Skin of body (tissue), 1 donor: ENCODE measurements at regions not wholly inside any gene's neighbourhood (a gene's known extent, or its start where the extent isn't known, plus 50 kb on each side); places are given as distances from the start of the nearest gene placed in this dataset.

Source experiments
- DNase-seq: peaks from one replicate; lab custom pipeline; 2025; lab: John Stamatoyannopoulos, UW

DNA sequence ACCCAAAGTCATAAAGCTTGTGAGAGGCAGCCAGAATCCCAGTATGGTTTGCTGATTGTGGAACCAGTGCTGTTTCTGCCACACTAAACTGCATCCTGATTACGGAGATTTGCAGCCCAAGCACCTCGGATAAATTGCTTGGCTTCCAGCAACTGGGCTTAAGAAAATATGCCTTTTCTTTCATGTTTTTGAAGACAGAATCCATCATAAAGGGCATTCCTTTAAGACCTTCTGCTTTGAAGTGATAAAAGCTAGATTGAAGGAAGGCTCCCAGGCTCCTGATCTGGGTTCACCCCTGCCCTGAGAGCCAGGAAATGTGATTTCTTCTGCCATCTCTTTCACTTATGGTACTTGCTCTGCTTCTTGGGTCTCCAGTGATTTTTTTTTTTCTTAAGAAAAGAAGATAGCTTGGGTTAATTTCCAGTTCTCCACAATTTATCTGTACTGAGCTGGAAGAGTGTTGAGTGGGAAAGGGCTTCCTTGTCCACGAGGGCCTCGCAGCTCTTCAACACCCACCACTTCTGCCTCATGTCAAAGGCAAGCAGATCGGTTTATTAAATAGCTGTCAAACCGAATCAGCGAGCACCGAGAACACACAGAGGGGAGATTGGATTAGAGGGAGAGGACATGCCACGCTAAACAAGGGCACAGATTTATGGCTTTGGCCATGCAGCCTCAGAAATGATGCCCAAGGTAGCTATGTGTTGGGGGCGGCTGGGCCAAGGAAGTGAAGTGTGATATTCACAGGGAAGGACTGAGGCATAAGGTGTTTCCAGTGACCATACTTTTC lies 94.9 kb upstream of the TBX20 start:
- DNase-seq: no peak

DNA sequence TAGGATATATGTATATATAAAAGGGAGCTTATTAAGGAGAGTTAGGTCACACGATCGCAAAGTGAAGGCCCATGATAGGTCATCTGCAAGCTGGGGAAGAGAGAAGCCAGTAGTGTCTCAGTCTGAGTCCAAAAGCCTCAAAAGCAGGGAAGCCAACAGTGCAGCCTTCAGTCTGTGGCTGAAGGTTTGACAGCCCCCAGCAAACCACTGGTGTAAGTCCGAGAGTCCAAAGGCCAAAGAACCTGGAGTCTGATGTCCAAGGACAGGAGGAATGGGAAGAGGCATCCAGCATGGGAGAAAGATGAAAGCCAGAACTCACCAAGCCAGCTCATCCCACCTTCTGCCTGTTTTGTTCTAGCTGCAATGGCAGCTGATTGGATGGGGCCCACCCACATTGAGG lies 88.9 kb upstream of the TBX20 start:
- DNase-seq: no peak

DNA sequence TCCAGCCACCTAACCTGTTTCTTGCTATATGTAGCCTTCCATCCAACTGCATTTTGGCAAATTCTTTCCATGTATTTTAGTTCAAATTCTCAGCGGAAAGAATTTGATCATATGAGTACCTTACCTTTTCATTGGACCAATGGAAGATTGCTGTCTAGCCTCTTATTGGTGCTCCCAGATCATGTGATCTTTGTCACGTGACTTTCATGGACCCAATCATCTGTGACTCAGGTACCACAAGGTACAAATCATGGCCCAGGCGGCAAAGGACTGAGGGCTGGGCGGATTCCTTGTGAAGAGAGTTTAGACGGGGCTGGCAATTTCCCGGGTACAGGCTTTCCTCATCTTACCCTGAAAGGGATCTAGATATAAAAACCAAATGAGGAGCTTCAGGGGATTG lies 85.9 kb upstream of the TBX20 start:
- no peak for DNase-seq

DNA sequence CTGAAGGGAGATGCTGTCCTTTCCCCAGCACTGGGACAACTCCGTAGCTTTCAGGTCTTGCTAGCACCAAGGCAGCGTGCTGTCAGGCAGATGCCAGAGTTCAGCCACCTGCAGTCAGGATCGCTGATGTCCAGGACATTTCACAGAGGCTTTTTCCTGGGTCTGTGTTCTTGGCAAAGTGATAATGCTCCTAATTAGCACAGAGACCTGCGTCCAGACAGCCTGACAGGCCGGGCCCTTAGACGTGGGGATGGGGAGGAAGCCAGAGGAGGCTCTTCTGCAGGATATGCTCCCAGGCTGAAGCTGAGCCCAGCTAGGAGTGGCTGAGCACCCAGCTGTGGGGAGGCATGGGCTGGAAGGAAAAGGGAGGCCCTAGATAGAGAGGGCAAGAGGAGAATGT lies 82.5 kb upstream of the TBX20 start:
- DNase-seq: no peak

DNA sequence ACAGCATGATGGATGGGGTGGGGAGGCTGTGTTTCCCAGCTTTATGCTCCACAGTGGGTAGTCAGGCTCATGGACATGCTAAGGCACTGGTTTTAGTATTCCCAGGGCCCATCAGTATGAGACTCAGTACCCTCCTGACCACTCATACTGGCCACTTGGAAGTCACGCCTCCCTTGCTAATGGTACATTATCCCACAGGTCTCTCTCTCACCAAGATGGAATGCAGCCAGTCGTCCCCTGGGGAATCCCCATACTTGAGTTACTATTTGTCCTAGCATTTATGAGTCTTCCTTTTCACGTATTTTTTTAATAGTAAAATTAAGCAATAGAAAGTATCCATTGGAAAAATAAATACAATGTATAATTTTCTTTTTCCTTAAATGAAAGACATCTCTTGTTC lies 80.6 kb upstream of the TBX20 start:
- DNase-seq: no peak

DNA sequence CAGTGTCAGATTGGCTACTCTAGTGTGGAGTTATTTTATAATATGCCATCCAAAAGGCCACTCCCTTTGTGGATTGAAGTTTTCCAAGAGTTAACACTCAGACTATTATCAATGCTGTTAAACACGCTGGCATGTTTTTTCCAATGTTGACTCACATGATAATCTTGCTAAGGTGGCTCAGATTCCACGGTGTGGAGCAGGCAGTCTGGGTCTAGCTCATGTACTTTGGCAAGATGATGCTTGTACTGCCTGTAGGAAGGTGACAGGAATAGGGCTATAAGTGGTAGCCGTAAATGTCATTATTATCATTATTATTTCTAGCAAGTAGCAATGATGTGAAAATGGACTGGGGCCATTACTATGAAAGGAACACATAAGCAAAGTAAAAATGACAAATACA lies 79.4 kb upstream of the TBX20 start:
- DNase-seq: no peak

DNA sequence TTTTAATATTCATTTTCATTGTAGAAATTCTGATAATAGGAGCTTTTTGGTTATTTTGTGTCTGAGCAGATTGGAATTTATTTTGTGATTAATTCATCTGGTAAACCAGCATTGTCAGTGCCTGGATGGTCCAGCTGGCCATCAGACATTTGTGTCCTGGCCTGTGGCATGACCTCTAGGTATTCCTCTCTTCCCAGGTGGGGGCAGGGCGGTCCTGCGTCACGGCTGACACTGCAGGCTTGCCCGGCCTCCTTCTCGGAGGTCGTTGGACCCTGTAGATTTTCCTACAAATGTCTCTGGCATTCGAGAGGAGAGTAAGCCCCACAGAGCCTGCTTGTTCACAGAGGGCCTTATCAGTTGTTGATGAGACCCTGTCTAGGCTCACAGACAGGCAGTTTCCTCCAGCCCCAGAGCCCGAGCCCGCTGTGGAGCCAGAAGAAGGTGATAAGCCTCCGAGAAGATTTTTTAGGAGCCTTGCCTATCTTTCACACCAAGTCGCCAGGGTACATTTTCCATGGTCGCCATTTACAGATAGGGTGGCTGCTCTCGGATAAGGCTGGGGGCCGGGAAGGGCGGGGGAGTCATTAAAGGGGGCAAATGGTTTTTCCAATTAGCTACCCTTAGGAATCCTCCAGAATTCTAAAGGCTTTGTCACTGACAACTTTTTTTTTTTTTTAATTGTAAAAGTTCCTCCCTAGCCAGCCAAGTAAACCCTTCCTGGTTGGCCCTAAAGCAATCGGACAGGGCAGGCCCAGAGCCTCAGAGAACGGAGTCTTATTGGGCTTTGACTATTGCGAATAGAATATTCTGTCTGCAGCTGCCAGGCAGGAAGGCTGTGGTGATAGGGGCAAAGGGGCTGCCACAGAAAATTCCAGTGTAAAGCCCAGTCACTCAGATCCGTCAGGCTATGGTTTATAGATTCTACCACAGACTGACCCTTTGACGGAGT lies 78.1 kb upstream of the TBX20 start:
- DNase-seq: no peak

DNA sequence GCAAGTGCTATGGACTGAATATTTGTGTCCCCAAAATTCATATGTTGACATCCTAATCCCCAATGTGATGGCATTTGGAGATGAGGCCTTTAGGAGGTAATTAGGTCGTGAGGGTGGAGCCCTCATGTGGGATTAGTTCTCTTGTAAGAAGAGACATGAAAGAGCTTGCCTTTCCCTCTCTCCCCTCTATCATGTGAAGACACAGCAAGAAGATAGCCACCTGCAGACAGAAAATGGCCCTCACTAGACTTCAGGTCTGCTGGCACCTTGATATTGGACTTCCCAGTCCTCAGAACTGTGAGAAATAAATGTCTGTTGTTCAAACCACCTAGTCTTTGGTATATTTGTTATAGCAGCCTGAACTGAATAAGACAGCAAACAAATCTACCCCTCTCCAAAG lies 75.1 kb upstream of the TBX20 start:
- DNase-seq: no peak

DNA sequence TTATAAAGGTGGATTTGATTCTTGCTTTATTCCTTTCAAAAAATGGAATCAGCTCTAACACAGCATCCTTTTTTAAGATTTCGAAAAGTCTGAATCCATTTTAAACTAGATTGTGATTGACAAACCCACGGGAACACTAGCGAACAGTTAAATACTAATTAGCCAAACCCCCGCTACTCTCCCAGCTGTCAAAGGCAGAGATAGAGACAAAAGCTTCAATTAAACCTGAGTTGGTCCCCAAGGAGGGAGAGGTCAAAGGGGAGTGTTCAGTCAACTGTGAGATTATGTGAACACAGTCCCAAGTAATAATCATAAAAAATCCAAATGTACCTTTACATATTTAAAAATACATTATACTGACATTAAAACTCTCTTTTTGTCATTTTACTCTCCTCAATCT lies 65.7 kb upstream of the TBX20 start:
- no peak for DNase-seq

DNA sequence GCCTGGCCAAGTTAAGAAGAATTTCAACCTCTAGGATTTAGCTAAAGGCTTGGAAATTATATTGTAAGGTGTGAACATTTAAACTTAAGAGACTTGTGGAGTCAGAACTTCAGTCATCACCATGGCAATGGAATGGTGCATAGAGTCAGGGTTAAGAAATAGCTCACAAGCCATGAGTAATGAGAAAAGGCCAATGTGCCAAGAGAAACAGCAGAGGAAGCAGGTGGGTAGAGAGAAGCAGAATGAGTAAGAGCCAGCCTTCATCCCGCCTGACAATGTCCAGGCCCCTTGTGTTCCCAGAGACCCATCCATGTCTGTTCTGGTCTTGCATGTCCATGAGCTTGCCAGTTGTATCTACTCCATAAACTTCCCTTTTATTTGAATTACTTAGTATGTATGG lies 62.6 kb upstream of the TBX20 start:
- no peak for DNase-seq

DNA sequence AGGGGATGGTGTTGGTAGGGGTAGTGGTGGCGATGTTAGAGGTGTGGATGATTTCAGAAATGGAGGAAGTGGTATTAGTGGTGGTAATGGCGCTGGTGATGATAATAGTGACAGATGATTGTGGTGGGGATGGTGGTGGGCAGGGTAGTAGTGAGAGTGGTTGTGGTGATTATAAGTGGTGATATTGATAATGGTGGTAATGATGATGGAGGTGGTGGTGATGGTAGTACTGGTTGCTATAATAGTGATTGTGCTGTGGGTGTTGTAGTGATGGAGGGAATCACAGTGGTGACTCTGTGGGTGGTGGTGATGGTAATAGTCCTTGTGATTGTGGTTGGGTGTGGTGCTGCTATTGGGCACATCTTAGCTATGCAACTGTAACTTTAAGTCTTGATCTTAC lies 61.6 kb upstream of the TBX20 start:
- DNase-seq: no peak

DNA sequence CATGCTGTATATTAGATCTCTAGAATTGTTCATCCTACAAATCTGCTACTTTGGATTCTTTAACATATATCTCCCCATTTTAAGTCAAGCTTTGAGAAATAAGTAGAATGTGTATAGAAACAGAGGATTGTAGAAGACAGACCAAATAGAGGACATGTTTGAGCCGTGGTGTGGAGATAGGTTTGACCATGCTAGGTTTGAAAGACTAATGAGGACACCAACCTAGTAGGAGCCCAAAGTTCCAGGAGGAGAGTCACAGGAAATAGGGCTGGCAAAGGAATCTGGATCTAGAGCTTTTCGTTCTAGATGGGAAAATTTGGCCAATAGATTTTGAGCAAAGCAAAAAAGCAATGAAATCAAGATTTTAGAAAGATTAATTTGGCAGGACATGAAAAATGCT lies 60.5 kb upstream of the TBX20 start:
- no peak for DNase-seq

DNA sequence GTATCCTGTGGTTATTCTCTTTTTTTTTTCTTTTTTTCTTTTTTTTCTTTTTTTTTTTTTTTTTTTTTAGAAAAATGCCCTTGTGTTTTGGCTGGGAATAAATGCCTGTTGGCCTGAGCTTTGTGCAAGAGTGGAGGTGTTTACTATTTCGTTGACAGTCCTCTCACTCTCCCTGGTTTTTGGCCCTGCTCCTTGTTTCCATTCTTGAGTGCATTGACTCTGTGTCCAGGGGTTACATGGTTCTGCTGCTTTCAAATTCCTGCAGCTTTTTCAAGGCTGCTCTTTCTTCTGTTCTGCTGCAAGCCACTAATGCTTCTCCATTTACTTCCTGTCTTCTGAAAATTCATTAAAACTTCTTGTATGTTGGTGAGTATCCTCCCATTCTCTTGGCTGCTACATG lies 59.7 kb upstream of the TBX20 start:
- DNase-seq: no peak
